Adrenal gland (tissue), 9 donors: ENCODE measurements at regions not wholly inside any gene's neighbourhood (a gene's known extent, or its start where the extent isn't known, plus 50 kb on each side); places are given as distances from the start of the nearest gene placed in this dataset.
A peak's percentile ranks its signal among the peaks of the same experiment; 100 is the strongest.
"Not testable (repeated sequence)": the region's sequence is repeated elsewhere in the genome, so short reads cannot be mapped to it uniquely, and the experiment has no call there.

Experiments
- DNase-seq, 7 donors: peaks; one replicate each; pipeline ENCODE4 v3.0.0-alpha.2; 2019 to 2020
- H3K27ac ChIP-seq, 5 donors: fragments of 200-600 bp; sonication (generic) in 4 of 5; 1 replicate in 3 of 5; 2 replicates in 2 of 5; pipeline versions ENCODE4 v1.5.1 to v1.8.0; 2016 to 2020; ENCODE audit warnings: mild to moderate bottlenecking in 1 of 5
- H3K27me3 ChIP-seq: fragments of 200-600 bp; 2 replicates; pipeline ENCODE4 v1.8.0; 2021
- H3K36me3 ChIP-seq, 2 donors: fragments of 200-600 bp; replicated peaks in 1 of 2; 1 replicate in 1 of 2; 2 replicates in 1 of 2; pipeline versions ENCODE4 v1.5.1 to v1.8.0; 2018 to 2022
- H3K4me1 ChIP-seq, 2 donors: fragments of 200-600 bp; replicated peaks in 1 of 2; 1 replicate in 1 of 2; 2 replicates in 1 of 2; pipeline versions ENCODE4 v1.5.1 to v1.8.0; 2018 to 2021
- H3K4me3 ChIP-seq, 4 donors: fragments of 200-600 bp; sonication (generic) in 3 of 4; one replicate each; pipeline ENCODE4 v1.5.1; 2016 to 2018
- H3K9me3 ChIP-seq, 3 donors: fragments of 200-600 bp; sonication (generic) in 1 of 3; replicated peaks in 1 of 3; 1 replicate in 2 of 3; 2 replicates in 1 of 3; pipeline versions ENCODE4 v1.5.1 to v1.8.0; 2016 to 2021
- CTCF ChIP-seq, 6 experiments: fragments of 450-650 bp in 4 of 6; fragments of 200-600 bp in 2 of 6; sonication (generic) in 1 of 6; IDR thresholded peaks; 1 replicate in 5 of 6; 2 replicates in 1 of 6; pipeline versions ENCODE4 v1.5.1 to v1.8.0; 2016 to 2021; ENCODE audit warnings: antibody characterized with exemption in 6 of 6, mild to moderate bottlenecking in 2 of 6, moderate library complexity in 1 of 6
- POLR2A ChIP-seq, 2 donors: fragments of 450-650 bp; IDR thresholded peaks; one replicate each; pipeline ENCODE4 v1.6.1; 2017; ENCODE audit warnings: antibody characterized with exemption in 2 of 2, mild to moderate bottlenecking in 2 of 2, moderate library complexity in 1 of 2
- WGBS, 4 donors: extraction: QIAGEN DNeasy Blood & Tissue Kit in 2 of 4; methylation state at CpG; one replicate each; pipeline versions ENCODE4 v1.1.5 to v1.1.7; 2013 to 2017; 5-methylcytosine and 5-hydroxymethylcytosine counted together
- intact Hi-C, 2 donors: fragments of 100-400 bp; cut with DNase I; formaldehyde crosslinking; loops; one replicate each; pipeline versions ENCODE4 v1.14.1 to v1.15.0; 2022 to 2023
- donor health status: healthy with polysubstance abuse.
- donor health status: Bipolar disorder and iron deficiency.
- donor health status: DM: yes; HTN: yes; CAD: no.
- donor health status: DM: no; HTN: no; CAD: no.
- donor health status: DM: no; HTN: no; CAD: no.

GRCh38 chr7:80298201-80298600 is 163.6 kb downstream of the GNAI1 start:
- no peak overlapping the region for H3K27ac ChIP-seq
- no peaks in the 10 kb centered on the region for H3K9me3 ChIP-seq
- no peaks in the 10 kb centered on the region for H3K27me3 ChIP-seq
- H3K36me3 ChIP-seq = no peaks in the 10 kb centered on the region
- intact Hi-C loops = no loop called here
- H3K4me1 ChIP-seq = no peaks in the 10 kb centered on the region
- TF ChIP-seq CTCF (IDR thresholded peaks at IDR 0.05) (no peak), POLR2A (IDR thresholded peaks at IDR 0.05) (no peak)
- no peak for DNase-seq
- no peak overlapping the region for H3K4me3 ChIP-seq

- no peak overlapping the region for H3K27ac ChIP-seq
- intact Hi-C loops = no loop called here
- TF ChIP-seq POLR2A (IDR thresholded peaks at IDR 0.05) (no peak), CTCF (IDR thresholded peaks at IDR 0.05) (no peak)
- no peak for DNase-seq
- H3K4me1 ChIP-seq = no peaks in the 10 kb centered on the region
- H3K27me3 ChIP-seq = no peaks in the 10 kb centered on the region
- H3K4me3 ChIP-seq = no peak overlapping the region
- H3K36me3 ChIP-seq = no peaks in the 10 kb centered on the region
- H3K9me3 ChIP-seq = no peaks in the 10 kb centered on the region
These were observed 159.7 kb downstream of the GNAI1 start for GRCh38 chr7:80294346-80294745.

- H3K4me3 ChIP-seq, H3K36me3 ChIP-seq, H3K27me3 ChIP-seq, H3K9me3 ChIP-seq, DNase-seq, H3K4me1 ChIP-seq, H3K27ac ChIP-seq, intact Hi-C loops: not testable (repeated sequence)
- 88 to 95% (median 91%) methylated on average over 3 of the region's 3 CpGs for WGBS, 4 donors
These were observed 158.0 kb downstream of the GNAI1 start for GRCh38 chr7:80292634-80293033.

- peak in 2 of 6 experiments; percentile 23 to 24 for TF ChIP-seq CTCF (IDR thresholded peaks at IDR 0.05)
- no peak for TF ChIP-seq POLR2A (IDR thresholded peaks at IDR 0.05)
- DNase-seq = peak in 1 of 7 donors; percentile 7
- H3K9me3 ChIP-seq = no peaks in the 10 kb centered on the region
- intact Hi-C loops = loop anchor here in 1 of 2 donors (10.0 kb wide), 1 partner anchor 154 kb away; the partner anchor contains the start of gene GNAI1
- H3K36me3 ChIP-seq = no peaks in the 10 kb centered on the region
- H3K4me3 ChIP-seq = no peak overlapping the region
- H3K27me3 ChIP-seq = no peaks in the 10 kb centered on the region
- H3K27ac ChIP-seq = no peak overlapping the region
- H3K4me1 ChIP-seq = no peaks in the 10 kb centered on the region
- 57 to 87% (median 81%) methylated on average over 2 to 4 of the region's 4 CpGs for WGBS, 4 donors
These were observed 153.8 kb downstream of the GNAI1 start for GRCh38 chr7:80288175-80289122.
